HG03060 (cell line): ENCODE measurements at regions not wholly inside any gene's neighbourhood (a gene's known extent, or its start where the extent isn't known, plus 50 kb on each side); places are given as distances from the start of the nearest gene placed in this dataset.

Experiments used
- ATAC-seq: cut with Tn5 transposase; IDR thresholded peaks from one replicate; pipeline ENCODE4 v1.9.1; 2021; ENCODE audit warnings: low read depth, moderate number of reproducible peaks; ENCODE audit not compliant: unreplicated experiment

GRCh38 chr11:81477277-81477676 is 1256.4 kb downstream of the FAM181B start:
- ATAC-seq, result no peak

DNA sequence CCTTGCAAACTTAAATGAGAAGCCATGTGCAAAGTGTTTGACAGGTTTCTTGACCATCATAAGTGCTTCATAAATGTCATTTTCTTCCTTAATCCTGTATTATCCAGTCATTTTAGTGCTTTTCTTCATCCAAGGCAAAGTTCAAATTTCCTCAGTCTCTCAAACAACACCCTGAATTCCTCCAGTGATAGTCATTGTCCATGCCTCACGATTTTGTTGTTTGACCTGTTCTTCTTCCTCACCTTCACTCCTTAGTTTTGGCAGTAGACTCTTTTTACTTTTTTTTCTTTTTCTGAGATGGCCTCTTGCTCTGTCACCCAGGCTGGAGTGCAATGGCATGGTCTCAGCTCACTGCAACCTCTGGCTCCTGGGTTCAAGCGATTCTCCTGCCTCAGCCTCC is 1257.3 kb downstream of the FAM181B start:
- ATAC-seq, result no peak

DNA sequence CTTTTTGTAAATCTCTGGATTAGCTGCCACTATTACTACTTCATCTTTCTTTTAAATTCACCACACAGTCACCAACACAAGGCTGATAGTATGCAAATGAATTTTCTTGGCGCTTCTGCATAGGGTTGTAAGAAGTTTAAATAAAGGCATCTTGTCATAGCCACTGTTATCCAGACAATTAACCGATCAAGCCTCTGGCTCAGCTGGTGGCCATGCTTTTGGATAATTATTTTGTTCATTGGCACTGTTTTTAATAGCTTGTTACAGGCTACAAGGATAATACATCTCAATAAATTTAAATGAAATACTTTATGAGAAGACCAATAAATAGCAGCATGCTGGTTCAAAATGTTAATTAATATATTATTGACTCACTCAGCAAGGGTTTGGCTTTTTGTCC is 1261.0 kb downstream of the FAM181B start:
- no peak for ATAC-seq

GRCh38 chr11:81470446-81470845 is 1263.2 kb downstream of the FAM181B start:
- ATAC-seq, result no peak

DNA sequence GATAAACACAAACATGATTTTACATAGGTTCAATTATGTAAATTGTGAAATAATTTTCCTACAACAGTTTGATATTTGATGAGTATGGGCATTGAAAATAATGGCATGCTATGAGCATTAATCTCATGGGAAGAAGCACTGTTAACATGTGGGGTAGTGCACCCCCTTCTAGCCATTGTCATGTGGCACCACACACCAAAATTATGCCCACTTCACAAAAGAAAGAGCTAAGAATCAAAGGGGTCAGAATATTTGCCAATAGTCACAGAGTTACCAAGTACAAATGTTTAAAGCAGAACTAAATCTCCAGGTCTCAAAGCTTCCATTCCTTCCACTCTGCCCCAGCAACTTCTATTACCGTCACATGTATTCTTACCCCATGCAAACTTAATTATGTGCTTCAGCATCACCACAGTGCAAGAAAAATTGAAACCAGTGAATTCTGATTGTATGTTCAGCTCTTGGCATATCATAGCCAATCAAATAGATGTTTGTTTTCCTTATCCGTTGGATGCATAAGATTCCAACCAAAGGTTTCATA is 1273.8 kb downstream of the FAM181B start:
- ATAC-seq, result no peak

DNA sequence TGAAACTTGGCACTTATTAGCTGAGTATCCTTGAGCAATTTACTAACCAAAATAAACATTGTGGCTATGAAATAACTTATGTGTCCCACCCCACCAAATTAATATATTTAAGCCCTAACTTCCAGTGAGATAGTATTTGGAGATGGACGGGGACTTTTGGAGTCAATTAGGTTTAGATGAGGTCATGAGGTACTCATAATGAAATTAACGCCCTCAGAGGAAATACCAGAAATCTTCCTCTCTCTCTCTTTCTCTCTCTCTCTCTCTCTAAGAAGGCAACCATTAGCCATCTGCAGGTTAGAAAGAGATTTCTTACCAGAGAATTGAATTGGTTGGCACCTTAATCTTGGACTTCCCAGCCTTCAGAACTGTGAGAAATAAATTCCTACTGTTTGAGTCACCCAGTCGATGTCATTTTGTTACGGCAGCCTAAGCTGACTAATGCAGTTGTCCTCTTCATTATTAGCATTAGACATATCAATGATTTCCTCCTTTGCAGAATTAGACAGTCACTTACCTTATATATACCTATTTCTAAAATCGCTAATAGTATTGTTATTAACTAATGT is 1284.0 kb downstream of the FAM181B start:
- no peak for ATAC-seq

GRCh38 chr11:81444297-81444696 is 1289.4 kb downstream of the FAM181B start:
- no peak for ATAC-seq

GRCh38 chr11:81432333-81432732 is 1301.3 kb downstream of the FAM181B start:
- ATAC-seq, result no peak

DNA sequence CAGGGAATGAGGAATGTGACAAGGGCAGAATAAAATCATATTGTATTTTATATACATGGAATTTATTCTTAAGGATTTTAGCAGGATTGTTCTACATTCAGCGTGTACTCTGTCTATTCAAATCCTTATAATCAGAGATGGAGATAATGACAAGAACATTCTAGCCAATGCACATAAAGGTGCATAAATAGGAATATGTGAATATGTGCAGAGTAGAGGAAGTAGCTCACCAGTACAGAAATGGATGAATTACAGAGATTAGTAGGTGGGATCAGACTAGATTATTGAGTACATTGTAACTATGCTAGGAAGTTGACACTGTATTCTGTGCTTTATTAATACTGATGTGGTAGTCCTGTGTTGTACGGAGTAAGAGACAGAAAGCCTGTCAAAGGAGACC is 1308.8 kb downstream of the FAM181B start:
- ATAC-seq, result no peak

GRCh38 chr11:81422402-81422801 is 1311.3 kb downstream of the FAM181B start:
- ATAC-seq, result no peak

DNA sequence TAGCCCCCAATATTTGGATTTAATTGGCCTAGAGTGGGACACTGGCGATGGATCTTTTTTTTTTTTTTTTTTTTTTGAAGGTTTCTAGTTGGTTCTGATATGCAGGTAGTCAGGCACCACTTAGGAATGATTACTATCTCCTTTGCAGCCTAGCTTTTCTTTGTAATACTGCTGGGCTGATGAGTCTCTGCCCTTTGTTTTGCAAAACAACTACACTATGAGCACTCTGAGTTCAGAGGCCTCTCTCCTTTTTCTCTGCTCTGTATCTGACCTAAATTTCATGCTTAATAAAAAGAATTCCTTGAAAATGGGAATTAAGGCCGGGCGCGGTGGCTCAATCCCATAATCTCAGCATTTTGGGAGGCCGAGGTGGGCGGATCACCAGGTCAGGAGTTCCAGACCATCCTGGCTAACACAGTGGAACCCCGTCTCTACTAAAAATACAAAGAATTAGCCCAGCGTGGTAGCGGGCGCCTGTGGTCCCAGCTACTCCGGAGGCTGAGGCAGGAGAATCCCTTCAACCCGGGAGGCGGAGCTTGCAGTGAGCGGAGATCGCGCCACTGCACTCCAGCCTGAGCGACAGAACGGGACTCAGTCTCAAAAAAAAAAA is 1312.3 kb downstream of the FAM181B start:
- ATAC-seq, result no peak

DNA sequence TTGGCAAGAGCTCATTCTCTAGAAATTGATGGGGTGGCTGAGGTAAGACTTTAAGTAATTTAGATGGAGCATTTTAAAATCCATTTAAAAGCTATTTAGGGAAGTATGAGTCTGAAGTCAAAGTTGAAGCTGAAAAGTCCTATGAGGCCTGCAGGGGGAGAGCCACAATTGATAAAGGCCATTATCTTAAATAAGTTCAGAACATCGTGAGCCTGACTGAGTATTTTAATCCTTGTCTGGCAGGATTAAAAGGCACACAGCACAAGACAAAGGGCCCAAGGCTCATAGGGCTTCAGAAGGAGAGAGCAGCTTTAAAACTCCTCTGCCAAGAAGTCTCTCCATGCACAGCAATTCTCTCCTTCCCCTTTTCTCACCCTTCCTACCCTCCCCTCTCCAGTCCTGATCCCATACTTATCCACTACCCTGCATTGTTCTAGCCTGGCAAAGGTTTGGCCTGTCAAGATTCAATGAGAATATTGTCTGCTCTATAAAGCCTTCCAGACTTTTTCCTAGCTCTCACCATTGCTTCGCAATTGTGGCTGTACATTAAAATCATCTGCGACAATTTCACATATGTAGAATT is 1312.9 kb downstream of the FAM181B start:
- no peak for ATAC-seq

GRCh38 chr11:81397316-81397715 is 1336.3 kb downstream of the FAM181B start:
- ATAC-seq, result no peak

GRCh38 chr11:81394311-81394710 is 1339.4 kb downstream of the FAM181B start:
- no peak for ATAC-seq

GRCh38 chr11:81388326-81388725 is 1345.3 kb downstream of the FAM181B start:
- no peak for ATAC-seq

- ATAC-seq, result no peak
Measured at GRCh38 chr11:81380395-81380794, 1353.3 kb downstream of the FAM181B start.

GRCh38 chr11:81377418-81377817 is 1356.2 kb downstream of the FAM181B start:
- ATAC-seq, result no peak

- no peak for ATAC-seq
Measured at GRCh38 chr11:81373986-81374385, 1359.7 kb downstream of the FAM181B start.

DNA sequence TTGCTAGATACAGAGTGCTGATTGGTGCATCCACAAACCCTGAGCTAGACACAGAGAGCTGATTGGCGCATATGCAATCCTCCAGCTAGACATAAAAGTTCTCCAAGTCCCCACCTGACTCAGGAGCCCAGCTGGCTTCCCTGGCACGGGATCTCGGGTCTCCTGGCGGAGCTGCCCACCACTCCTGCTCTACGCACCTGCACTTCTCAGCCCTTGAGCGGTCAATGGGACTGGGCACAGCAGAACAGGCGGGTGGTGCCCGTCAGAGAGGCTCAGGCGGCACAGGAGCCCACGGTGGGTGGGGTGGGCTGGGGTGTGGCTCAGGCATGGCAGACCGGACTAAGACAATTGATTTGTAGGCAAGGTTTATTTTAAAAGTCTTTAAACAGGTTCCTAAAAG is 1365.5 kb downstream of the FAM181B start:
- no peak for ATAC-seq

- ATAC-seq, result no peak
Measured at GRCh38 chr11:81365496-81365895, 1368.2 kb downstream of the FAM181B start.

DNA sequence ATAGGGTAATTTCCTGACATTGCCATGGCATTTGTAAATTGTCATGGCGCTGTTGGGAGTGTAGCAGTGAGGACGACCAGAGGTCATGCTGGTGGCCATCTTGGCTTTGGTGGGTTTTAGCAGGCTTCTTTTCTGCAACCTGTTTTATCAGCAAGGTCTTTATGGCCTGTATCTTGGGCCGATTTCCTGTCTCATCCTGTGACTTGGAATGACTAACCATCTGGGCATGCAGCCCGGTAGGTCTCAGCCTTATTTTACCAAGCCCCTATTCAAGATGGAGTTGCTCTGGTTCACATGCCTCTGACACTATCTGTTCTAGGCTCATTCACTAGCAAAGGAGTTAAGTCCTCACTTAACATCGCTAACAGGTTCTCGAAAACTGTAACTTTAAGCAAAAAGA is 1374.2 kb downstream of the FAM181B start:
- no peak for ATAC-seq

GRCh38 chr11:81345609-81346008 is 1388.1 kb downstream of the FAM181B start:
- ATAC-seq, result no peak
